ENCODE measurements at regions not wholly inside any gene's neighbourhood (a gene's known extent, or its start where the extent isn't known, plus 50 kb on each side); places are given as distances from the start of the nearest gene placed in this dataset.

- no peaks in the 10 kb centered on the region for H3K36me3 ChIP-seq (replicated peaks in 1 of 2; ENCODE audit: control insufficient read depth in 1 of 2, insufficient read depth in 2 of 2, low read length in 2 of 2)
- Mint-ChIP-seq H3K36me3 (no peaks in the 10 kb centered on the region), H3K4me1 (peaks cover 2% of the 10 kb centered on the region), H3K27ac (no peak overlapping the region), H3K27me3 (ENCODE audit: low read depth in 3 of 3) (peaks cover 0 to 3% (median 2%) of the 10 kb centered on the region in 3 donors), H3K9me3 (peaks cover 0 to 11% (median 0%) of the 10 kb centered on the region in 7 donors), H3K4me3 (no peak overlapping the region)
- H3K4me3 ChIP-seq (replicated peaks in 1 of 3; ENCODE audit: low read depth in 2 of 3, low read length in 3 of 3): no peak overlapping the region
- no peak for TF ChIP-seq CTCF (IDR thresholded peaks at IDR 0.05)
- intact Hi-C loops (cut with micrococcal nuclease): no loop called here
- H3K79me2 ChIP-seq (ENCODE audit: insufficient read depth, low read length): no peaks in the 10 kb centered on the region
- no CpG with 5 or more reads among the region's 3 CpGs for WGBS (ENCODE audit: insufficient coverage)
- H3K4me1 ChIP-seq (ENCODE audit: control insufficient read depth in 1 of 2, insufficient read depth in 2 of 2, low read length in 2 of 2): no peaks in the 10 kb centered on the region
- H3K27me3 ChIP-seq (ENCODE audit: control insufficient read depth in 2 of 2, insufficient read depth in 2 of 2, low read length in 2 of 2): no peaks in the 10 kb centered on the region
- H3K4me2 ChIP-seq (replicated peaks; ENCODE audit: extremely low read depth, low read length, poor library complexity, severe bottlenecking): no peak overlapping the region
- no peaks in the 10 kb centered on the region for H4K20me1 ChIP-seq (ENCODE audit: insufficient read depth, low read length)
- no peaks in the 10 kb centered on the region for H3K9me3 ChIP-seq (replicated peaks in 1 of 2; ENCODE audit: control insufficient read depth in 1 of 2, insufficient read depth in 1 of 2, low read length in 2 of 2)
- DNase-seq: no peak
- H2AFZ ChIP-seq (ENCODE audit: insufficient read depth, low read depth, low read length, poor library complexity, severe bottlenecking): no peak overlapping the region
- no peak overlapping the region for H3K27ac ChIP-seq (ENCODE audit: low read depth in 1 of 2, low read length in 2 of 2)
- no peak overlapping the region for H3K9ac ChIP-seq (ENCODE audit: insufficient read depth, low read length, poor library complexity, severe bottlenecking)
These were observed 104.7 kb upstream of the SPON1 start for GRCh38 chr11:13857828-13858227.

GRCh38 chr11:13859892-13860291 is 102.6 kb upstream of the SPON1 start:
- Mint-ChIP-seq H3K27ac (peak overlapping the region in 1 of 7 donors; percentile 26), H3K36me3 (no peaks in the 10 kb centered on the region), H3K9me3 (peaks cover 0 to 11% (median 0%) of the 10 kb centered on the region in 7 donors), H3K4me1 (no peaks in the 10 kb centered on the region), H3K27me3 (ENCODE audit: low read depth in 3 of 3) (peaks cover 0 to 3% (median 0%) of the 10 kb centered on the region in 3 donors), H3K4me3 (no peak overlapping the region)
- no peak for TF ChIP-seq CTCF (IDR thresholded peaks at IDR 0.05)
- Histone ChIP-seq H3K27ac (ENCODE audit: low read depth in 1 of 2, low read length in 2 of 2) (no peak overlapping the region), H3K4me2 (replicated peaks; ENCODE audit: extremely low read depth, low read length, poor library complexity, severe bottlenecking) (no peak overlapping the region), H3K79me2 (ENCODE audit: insufficient read depth, low read length) (no peaks in the 10 kb centered on the region), H3K36me3 (replicated peaks in 1 of 2; ENCODE audit: control insufficient read depth in 1 of 2, insufficient read depth in 2 of 2, low read length in 2 of 2) (no peaks in the 10 kb centered on the region), H3K27me3 (ENCODE audit: control insufficient read depth in 2 of 2, insufficient read depth in 2 of 2, low read length in 2 of 2) (no peaks in the 10 kb centered on the region), H4K20me1 (ENCODE audit: insufficient read depth, low read length) (no peaks in the 10 kb centered on the region), H3K9me3 (replicated peaks in 1 of 2; ENCODE audit: control insufficient read depth in 1 of 2, insufficient read depth in 1 of 2, low read length in 2 of 2) (no peaks in the 10 kb centered on the region), H3K4me1 (ENCODE audit: control insufficient read depth in 1 of 2, insufficient read depth in 2 of 2, low read length in 2 of 2) (no peaks in the 10 kb centered on the region), H2AFZ (ENCODE audit: insufficient read depth, low read depth, low read length, poor library complexity, severe bottlenecking) (no peak overlapping the region), H3K9ac (ENCODE audit: insufficient read depth, low read length, poor library complexity, severe bottlenecking) (no peak overlapping the region), H3K4me3 (replicated peaks in 1 of 3; ENCODE audit: low read depth in 2 of 3, low read length in 3 of 3) (no peak overlapping the region)
- DNase-seq: no peak
- 79% methylated on average over 5 of the region's 9 CpGs for WGBS (ENCODE audit: insufficient coverage)
- intact Hi-C loops (cut with micrococcal nuclease): no loop called here

Data from CD14-positive monocyte (primary cell).